Rectal smooth muscle tissue (tissue), 1 donor: ENCODE measurements at regions not wholly inside any gene's neighbourhood (a gene's known extent, or its start where the extent isn't known, plus 50 kb on each side); places are given as distances from the start of the nearest gene placed in this dataset.

Experiments used
- H3K27ac ChIP-seq: one replicate; pipeline ENCODE4 v1.7.0; 2013; ENCODE audit warnings: low read depth, low read length, inconsistent platforms
- H3K27me3 ChIP-seq: one replicate; pipeline ENCODE4 v1.7.0; 2013; ENCODE audit warnings: low read length; ENCODE audit not compliant: control insufficient read depth, insufficient read depth
- H3K36me3 ChIP-seq: one replicate; pipeline ENCODE4 v1.7.0; 2013; ENCODE audit warnings: low read length; ENCODE audit not compliant: control insufficient read depth, insufficient read depth
- H3K4me1 ChIP-seq: one replicate; pipeline ENCODE4 v1.7.0; 2013; ENCODE audit warnings: low read length; ENCODE audit not compliant: control insufficient read depth, insufficient read depth
- H3K4me3 ChIP-seq: one replicate; pipeline ENCODE4 v1.7.0; 2013; ENCODE audit warnings: low read length
- H3K9ac ChIP-seq: one replicate; pipeline ENCODE4 v1.7.0; 2013; ENCODE audit warnings: low read length

- no peak overlapping the region for H3K27ac ChIP-seq
- no peaks in the 10 kb centered on the region for H3K36me3 ChIP-seq
- no peaks in the 10 kb centered on the region for H3K27me3 ChIP-seq
- H3K9ac ChIP-seq: no peak overlapping the region
- H3K4me1 ChIP-seq: no peaks in the 10 kb centered on the region
- no peak overlapping the region for H3K4me3 ChIP-seq
Measured at GRCh38 chr1:239861985-239862384, 229.7 kb upstream of the FMN2 start.

DNA sequence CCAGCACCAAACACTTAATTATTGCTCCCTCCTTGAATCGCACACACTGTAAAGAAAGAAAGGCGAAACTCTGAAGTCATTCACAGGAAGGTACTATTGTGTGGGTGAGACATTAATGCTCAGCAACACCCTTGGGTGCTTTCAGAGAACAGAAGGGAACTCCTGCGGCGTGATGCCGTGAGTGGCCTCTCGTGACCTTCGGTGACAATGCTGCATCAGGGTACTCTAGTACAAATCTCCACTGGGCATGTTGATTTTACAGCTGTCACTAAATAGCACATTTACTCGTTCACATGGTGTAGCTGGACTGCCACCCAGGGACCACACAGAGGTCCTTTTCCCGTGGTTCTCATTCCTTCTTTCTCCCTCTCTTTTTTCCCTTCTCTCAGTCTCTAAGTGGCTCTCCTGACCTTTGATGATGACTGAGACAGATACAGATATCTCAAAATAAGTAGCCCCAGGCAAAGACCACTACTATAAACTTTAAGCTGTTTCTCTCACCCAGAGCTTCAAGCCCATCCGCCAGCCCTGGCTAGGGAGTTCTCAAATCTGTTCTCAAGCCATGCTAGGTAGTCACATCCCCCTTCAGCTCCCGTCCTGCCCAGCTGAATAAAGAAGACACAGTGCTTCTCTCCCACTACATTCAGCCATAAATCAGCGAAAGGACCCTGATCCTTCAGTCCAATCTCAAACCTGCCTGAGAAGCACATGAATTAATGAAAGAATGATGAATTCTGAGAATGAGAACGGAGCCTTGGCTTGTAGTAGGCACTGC lies 223.4 kb upstream of the FMN2 start:
- no peaks in the 10 kb centered on the region for H3K4me1 ChIP-seq
- H3K4me3 ChIP-seq: no peak overlapping the region
- no peak overlapping the region for H3K9ac ChIP-seq
- no peak overlapping the region for H3K27ac ChIP-seq
- H3K27me3 ChIP-seq: no peaks in the 10 kb centered on the region
- no peaks in the 10 kb centered on the region for H3K36me3 ChIP-seq

DNA sequence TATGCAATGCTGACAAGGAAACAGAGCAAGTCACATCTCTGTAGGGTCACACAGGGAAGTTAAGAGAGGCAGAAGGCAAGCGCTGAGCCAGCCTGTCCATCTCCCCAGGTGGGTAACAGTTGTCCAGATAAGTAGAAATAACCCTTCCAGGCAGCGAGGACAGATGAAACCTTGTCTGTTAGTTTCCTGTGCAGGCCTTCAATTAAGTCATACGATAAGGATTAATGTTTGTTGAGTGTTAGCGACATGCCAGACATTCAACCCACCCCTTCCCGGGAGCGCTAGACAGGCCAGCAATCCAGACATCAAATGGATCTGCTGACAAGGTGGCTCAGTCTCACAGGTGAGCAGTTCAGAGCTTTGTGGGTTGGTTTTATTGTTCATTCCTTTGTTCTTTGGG lies 221.5 kb upstream of the FMN2 start:
- Histone ChIP-seq H3K9ac (no peak overlapping the region), H3K4me1 (no peaks in the 10 kb centered on the region), H3K4me3 (no peak overlapping the region), H3K27me3 (no peaks in the 10 kb centered on the region), H3K36me3 (no peaks in the 10 kb centered on the region), H3K27ac (no peak overlapping the region)

DNA sequence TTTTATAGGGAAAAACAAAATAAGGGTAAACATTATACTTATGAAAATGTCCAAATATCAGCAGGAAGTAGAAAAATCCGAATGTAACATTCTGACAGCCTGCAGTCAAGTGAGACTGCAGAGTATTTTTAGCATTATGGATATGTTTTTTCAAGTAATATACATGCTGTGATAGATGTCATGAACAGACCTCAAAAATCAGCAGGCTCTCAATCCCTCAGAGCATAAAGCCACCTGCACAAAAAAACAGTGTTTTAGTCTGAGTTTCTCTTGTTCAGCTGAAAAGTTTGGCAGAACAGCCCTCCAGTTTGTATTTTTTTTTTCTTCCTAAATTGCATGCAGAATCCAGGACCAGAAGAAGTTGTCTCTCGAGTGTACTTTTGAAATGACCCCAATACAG lies 219.1 kb upstream of the FMN2 start:
- Histone ChIP-seq H3K36me3 (no peaks in the 10 kb centered on the region), H3K4me1 (no peaks in the 10 kb centered on the region), H3K9ac (no peak overlapping the region), H3K27ac (no peak overlapping the region), H3K27me3 (no peaks in the 10 kb centered on the region), H3K4me3 (no peak overlapping the region)

- Histone ChIP-seq H3K4me3 (no peak overlapping the region), H3K27ac (no peak overlapping the region), H3K4me1 (peaks cover 5% of the 10 kb centered on the region), H3K27me3 (no peaks in the 10 kb centered on the region), H3K9ac (no peak overlapping the region), H3K36me3 (no peaks in the 10 kb centered on the region)
Measured at GRCh38 chr1:239874831-239875230, 216.9 kb upstream of the FMN2 start.

GRCh38 chr1:239879321-239880170 lies 212.1 kb upstream of the FMN2 start:
- H3K4me1 ChIP-seq: peaks cover 9% of the 10 kb centered on the region
- H3K4me3 ChIP-seq: no peak overlapping the region
- H3K36me3 ChIP-seq: no peaks in the 10 kb centered on the region
- H3K27me3 ChIP-seq: no peaks in the 10 kb centered on the region
- no peak overlapping the region for H3K9ac ChIP-seq
- H3K27ac ChIP-seq: peak overlapping the region; percentile 30

GRCh38 chr1:239882967-239883366 lies 208.7 kb upstream of the FMN2 start:
- H3K4me3 ChIP-seq: no peak overlapping the region
- peaks cover 15% of the 10 kb centered on the region for H3K4me1 ChIP-seq
- no peak overlapping the region for H3K27ac ChIP-seq
- H3K36me3 ChIP-seq: no peaks in the 10 kb centered on the region
- no peaks in the 10 kb centered on the region for H3K27me3 ChIP-seq
- H3K9ac ChIP-seq: no peak overlapping the region

- Histone ChIP-seq H3K27ac (peak overlapping the region; percentile 22), H3K4me3 (no peak overlapping the region), H3K4me1 (peaks cover 10% of the 10 kb centered on the region), H3K27me3 (no peaks in the 10 kb centered on the region), H3K9ac (no peak overlapping the region), H3K36me3 (no peaks in the 10 kb centered on the region)
Measured at GRCh38 chr1:239884796-239885195, 206.9 kb upstream of the FMN2 start.

DNA sequence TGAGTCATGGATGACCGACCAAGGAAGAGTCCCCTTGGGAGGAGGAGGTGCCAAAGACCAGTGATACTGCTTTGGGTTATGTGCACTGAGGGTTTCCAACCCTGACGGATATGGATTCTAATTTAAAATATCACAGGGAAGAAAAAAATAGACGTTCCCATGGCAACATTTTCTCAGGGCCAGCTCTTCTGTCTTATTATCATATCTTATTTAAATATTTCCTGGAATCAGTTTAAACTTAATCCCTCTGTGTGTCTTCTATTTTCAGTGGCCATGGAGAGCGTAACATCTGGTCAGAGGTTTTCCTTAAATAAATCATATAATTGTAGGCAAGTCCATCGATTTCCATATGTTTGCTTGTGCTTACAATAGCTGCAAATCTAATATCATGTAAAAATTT lies 205.4 kb upstream of the FMN2 start:
- no peak overlapping the region for H3K9ac ChIP-seq
- no peak overlapping the region for H3K4me3 ChIP-seq
- H3K27ac ChIP-seq: no peak overlapping the region
- no peaks in the 10 kb centered on the region for H3K27me3 ChIP-seq
- H3K36me3 ChIP-seq: no peaks in the 10 kb centered on the region
- H3K4me1 ChIP-seq: peaks cover 9% of the 10 kb centered on the region

- Histone ChIP-seq H3K4me1 (peaks cover 15% of the 10 kb centered on the region), H3K4me3 (no peak overlapping the region), H3K27ac (no peak overlapping the region), H3K27me3 (no peaks in the 10 kb centered on the region), H3K9ac (no peak overlapping the region), H3K36me3 (no peaks in the 10 kb centered on the region)
Measured at GRCh38 chr1:239888639-239889038, 203.0 kb upstream of the FMN2 start.

DNA sequence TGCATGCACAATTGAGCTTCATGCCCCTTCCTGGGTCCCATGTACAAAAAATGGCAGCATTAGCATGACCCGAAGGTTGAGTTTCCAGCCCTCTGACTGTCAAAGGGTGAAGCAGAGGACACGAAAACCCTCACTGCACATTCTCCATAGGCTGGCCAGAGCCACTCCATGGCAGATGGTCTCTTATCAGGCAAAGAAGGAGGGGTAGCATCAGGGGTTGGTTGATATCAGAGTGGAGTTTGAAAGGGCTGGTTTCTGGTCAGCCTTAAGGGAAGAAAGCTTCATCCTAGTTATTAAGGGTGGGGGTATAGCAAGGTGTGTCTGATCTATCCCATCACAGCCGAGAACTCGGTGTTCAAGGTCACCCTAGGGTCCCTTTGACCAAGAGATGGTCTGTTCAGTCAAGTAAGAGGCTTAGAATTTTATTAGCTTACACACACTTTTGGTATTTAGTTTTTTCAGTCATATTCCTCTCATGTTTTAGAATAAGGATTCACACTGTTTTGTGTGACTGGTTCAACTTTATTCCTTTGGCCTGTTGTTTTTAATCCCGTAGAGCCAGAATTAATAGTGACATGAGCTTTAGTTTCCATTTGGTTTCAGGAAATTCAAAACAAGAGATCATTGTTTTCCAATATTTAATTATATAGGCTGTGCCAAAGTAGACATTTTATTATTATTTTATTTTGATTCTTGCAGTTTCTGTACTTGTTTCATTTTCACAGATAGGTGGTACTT lies 199.9 kb upstream of the FMN2 start:
- H3K9ac ChIP-seq: no peak overlapping the region
- H3K27ac ChIP-seq: no peak overlapping the region
- no peak overlapping the region for H3K4me3 ChIP-seq
- peaks cover 6% of the 10 kb centered on the region for H3K4me1 ChIP-seq
- H3K36me3 ChIP-seq: no peaks in the 10 kb centered on the region
- H3K27me3 ChIP-seq: no peaks in the 10 kb centered on the region

DNA sequence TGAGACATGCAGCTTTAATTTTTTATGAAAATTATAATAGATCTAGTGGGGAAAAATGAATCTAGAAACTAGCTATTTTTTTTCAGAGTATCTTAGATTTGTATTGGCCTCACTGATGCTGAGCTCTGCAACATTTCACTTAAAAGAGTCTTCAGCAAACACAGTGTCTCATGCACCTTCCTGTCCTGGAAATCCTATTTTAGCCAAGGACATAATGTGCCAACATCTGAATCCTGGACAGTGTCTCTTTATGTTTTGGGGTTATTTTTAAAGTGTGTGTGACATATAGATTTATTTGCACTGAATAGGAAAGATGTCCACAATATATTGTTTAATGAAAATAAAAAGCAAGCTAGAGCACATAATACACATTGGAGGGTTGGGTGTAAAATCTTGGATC lies 199.1 kb upstream of the FMN2 start:
- H3K27me3 ChIP-seq: no peaks in the 10 kb centered on the region
- H3K4me1 ChIP-seq: peaks cover 8% of the 10 kb centered on the region
- peak overlapping the region; percentile 23 for H3K27ac ChIP-seq
- H3K36me3 ChIP-seq: no peaks in the 10 kb centered on the region
- H3K4me3 ChIP-seq: no peak overlapping the region
- H3K9ac ChIP-seq: no peak overlapping the region
